ENCODE measurements at regions not wholly inside any gene's neighbourhood (a gene's known extent, or its start where the extent isn't known, plus 50 kb on each side); places are given as distances from the start of the nearest gene placed in this dataset.
"Not testable (repeated sequence)": the region's sequence is repeated elsewhere in the genome, so short reads cannot be mapped to it uniquely, and the experiment has no call there.

DNA sequence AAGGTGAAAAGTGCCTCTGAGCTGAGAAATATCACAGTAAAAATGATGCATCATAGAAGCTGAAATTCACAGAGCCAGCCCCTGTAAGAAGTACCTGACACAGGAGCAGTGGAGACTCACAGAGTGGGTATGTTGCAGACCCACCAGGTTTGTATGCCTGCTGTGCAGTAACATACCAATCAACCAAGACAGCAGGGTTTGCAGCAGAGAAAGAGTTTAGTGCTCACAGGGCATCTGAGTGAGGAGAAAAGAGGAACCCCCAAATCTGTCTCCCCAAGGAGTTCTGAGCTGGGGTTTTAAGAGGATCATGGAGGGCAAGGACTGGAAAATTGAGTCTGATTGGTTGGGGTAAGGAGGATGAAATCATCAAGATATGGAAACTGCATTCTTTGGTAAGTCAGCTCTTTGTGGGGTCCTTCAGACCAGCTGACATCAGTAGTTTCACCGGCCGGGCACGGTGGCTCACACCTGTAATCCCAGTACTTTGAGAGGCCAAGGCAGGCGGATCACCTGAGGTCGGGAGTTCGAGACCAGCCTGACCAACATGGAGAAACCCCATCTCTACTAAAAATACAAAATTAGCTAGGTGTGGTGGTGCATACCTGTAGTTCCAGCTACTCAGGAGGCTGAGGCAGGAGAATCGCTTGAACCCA, 83.5 kb upstream of the MRI1 start:
- intact Hi-C loops (cut with micrococcal nuclease); DNase-seq (ENCODE audit: low spot score); H3K4me1 Mint-ChIP-seq (ENCODE audit: low read depth); H3K4me3 Mint-ChIP-seq; H3K27ac Mint-ChIP-seq; H3K27me3 Mint-ChIP-seq (ENCODE audit: insufficient read depth); H3K36me3 Mint-ChIP-seq (ENCODE audit: low read depth): not testable (repeated sequence)
- H3K9me3 Mint-ChIP-seq, result peaks cover 15% of the 10 kb centered on the region

DNA sequence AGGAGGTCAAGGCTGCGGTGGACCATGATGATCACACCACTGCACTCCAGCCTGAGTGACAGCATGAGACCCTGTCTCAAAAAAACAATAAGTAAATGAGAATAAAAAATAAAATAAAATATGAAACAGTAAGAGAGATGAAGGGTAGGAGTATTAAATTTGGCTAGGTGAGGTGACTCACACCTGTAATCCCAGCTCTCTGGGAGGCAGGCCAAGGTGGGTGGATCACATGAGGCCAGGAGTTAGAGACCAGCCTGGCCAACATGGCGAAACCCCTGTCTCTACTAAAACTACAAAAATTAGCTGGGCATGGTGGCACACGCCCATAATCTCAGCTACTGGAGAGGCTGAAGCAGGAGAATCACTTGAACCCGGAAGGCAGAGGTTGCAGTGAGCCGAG, 87.4 kb upstream of the MRI1 start:
- intact Hi-C loops (cut with micrococcal nuclease); H3K27me3 Mint-ChIP-seq (ENCODE audit: insufficient read depth); H3K4me3 Mint-ChIP-seq; H3K27ac Mint-ChIP-seq; H3K36me3 Mint-ChIP-seq (ENCODE audit: low read depth); DNase-seq (ENCODE audit: low spot score); H3K4me1 Mint-ChIP-seq (ENCODE audit: low read depth): not testable (repeated sequence)
- peaks cover 31% of the 10 kb centered on the region for H3K9me3 Mint-ChIP-seq

DNA sequence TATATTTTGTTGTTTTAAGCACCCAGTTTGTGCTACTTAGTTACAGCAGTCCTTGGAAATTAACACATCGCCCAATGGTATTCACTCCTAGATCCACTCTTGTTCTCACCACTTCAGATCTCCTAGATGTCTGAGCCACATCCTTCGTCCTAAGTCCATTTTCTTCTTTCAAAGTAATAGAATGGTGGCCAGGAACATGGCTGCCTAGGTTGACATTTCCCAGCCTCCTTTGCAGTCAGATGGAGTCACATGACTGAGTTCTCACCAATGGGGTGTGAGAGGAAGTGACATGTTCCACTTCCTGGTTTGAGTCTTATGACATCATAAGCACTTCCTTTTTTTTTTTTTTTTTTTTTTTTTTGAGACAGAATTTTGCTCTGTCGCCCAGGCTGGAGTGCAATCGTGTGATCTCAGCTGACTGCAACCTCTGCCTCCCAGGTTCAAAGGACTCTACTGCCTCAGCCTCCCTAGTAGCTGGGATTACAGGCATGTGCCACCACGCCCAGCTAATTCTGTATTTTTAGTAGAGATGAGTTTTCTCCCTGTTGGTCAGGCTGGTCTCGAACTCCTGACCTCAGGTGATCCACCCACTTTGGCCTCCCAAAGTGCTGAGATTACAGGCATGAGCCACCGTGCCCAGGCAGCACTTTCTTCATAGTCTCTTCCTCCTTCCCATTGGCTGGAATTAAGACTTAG, 91.7 kb upstream of the MRI1 start:
- H3K36me3 Mint-ChIP-seq (ENCODE audit: low read depth); H3K27me3 Mint-ChIP-seq (ENCODE audit: insufficient read depth); H3K4me1 Mint-ChIP-seq (ENCODE audit: low read depth); H3K27ac Mint-ChIP-seq; H3K4me3 Mint-ChIP-seq; intact Hi-C loops (cut with micrococcal nuclease); DNase-seq (ENCODE audit: low spot score): not testable (repeated sequence)
- peaks cover 20% of the 10 kb centered on the region for H3K9me3 Mint-ChIP-seq

DNA sequence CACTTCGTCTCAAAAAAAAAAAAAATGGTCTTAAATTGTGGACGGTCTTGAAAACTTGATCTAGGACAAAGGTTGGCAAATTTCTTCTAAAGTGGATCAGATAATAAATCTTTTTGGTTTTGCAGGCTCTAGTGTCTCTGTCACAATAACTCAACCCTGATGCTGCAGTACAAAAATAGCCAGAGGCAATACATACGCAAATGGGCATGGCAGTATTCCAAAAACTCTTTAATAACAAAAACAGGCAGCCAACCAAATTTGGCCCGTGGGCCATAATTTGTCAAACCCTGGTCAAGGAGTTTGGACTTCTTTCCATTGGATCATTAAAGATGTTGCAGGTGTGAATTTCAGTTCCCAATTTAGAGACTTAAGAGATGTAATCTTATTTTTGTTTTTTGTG, 93.5 kb upstream of the MRI1 start:
- Mint-ChIP-seq H3K27me3 (ENCODE audit: insufficient read depth) (no peaks in the 10 kb centered on the region), H3K4me3 (no peak overlapping the region), H3K9me3 (peaks cover 17% of the 10 kb centered on the region), H3K36me3 (ENCODE audit: low read depth) (no peaks in the 10 kb centered on the region), H3K27ac (no peak overlapping the region), H3K4me1 (ENCODE audit: low read depth) (no peaks in the 10 kb centered on the region)
- DNase-seq (ENCODE audit: low spot score), result no peak
- intact Hi-C loops (cut with micrococcal nuclease), result no loop called here

DNA sequence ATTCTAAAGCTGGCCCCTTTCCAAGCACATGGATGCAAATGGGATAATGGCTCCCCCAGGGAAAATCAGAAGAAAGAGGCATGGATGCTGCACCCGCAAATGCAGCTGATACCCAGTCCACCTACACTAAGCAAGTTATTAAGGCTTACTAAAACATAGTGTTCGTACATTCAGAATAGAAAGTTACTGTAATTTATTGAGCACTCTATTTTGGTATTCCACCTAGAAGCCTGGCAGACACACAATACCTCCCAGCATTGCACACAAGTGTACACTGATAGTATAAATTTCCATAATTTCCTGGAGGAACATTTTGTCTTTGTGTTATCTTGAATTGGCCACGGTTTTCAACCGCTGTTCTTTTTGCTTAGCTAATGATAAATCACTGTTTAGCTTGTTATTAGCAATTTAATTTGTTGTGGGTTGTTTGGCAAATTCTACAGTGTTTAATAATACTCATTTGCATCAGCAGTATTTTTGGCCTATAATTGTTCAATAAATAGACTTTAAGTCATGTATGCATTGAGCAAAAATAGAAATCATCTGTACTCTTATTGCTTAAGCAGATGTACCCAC, 94.5 kb upstream of the MRI1 start:
- peaks cover 17% of the 10 kb centered on the region for H3K9me3 Mint-ChIP-seq

DNA sequence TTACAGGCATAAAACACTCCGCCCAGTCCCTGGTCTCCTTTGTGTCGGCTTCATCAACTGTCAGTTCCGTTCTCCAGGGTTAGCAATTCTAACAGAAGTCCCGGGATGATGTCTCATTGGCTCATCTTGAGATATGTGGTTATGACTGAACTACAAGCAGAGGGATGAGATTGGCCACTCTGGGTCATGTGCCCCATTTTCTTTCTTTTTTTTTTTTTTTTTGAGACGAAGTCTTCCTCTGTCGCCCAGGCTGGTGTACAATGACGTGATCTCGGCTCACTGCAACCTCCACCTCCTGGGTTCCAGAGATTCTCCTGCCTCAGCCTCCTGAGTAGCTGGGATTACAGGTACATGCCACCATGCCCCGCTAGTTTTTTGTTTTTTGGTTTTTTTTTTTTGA, 95.4 kb upstream of the MRI1 start:
- Mint-ChIP-seq H3K27me3 (ENCODE audit: insufficient read depth) (no peaks in the 10 kb centered on the region), H3K36me3 (ENCODE audit: low read depth) (no peaks in the 10 kb centered on the region), H3K27ac (no peak overlapping the region), H3K4me3 (no peak overlapping the region), H3K9me3 (peaks cover 13% of the 10 kb centered on the region), H3K4me1 (ENCODE audit: low read depth) (no peaks in the 10 kb centered on the region)
- no peak for DNase-seq (ENCODE audit: low spot score)
- intact Hi-C loops (cut with micrococcal nuclease), result no loop called here

More for the DNA sequence above, 94.5 kb upstream of the MRI1 start:
- no peaks in the 10 kb centered on the region for H3K27me3 Mint-ChIP-seq (ENCODE audit: insufficient read depth)
- no peaks in the 10 kb centered on the region for H3K4me1 Mint-ChIP-seq (ENCODE audit: low read depth)
- intact Hi-C loops (cut with micrococcal nuclease), result no loop called here
- H3K27ac Mint-ChIP-seq, result no peak overlapping the region
- H3K36me3 Mint-ChIP-seq (ENCODE audit: low read depth), result no peaks in the 10 kb centered on the region
- no peak for DNase-seq (ENCODE audit: low spot score)
- H3K4me3 Mint-ChIP-seq, result no peak overlapping the region

DNA sequence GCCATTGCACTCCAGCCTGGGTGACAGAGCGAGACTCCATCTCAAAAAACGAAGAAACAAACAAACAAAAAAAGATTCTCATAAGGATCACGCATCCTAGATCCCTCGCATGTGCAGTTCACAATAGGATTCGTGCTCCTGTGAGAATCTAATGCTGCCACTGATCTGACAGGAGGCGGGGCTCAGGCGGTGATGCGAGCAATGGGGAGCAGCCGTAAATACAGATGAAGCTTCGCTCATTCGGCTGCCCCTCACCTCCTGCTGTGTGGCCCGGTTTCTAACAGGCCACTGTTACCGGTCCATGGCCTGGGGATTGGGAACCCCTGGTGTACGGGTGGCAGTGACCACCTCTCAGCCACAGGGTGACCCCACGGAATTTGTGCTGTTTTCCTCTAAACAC, 98.2 kb upstream of the MRI1 start:
- DNase-seq (ENCODE audit: low spot score), result no peak
- Mint-ChIP-seq H3K4me1 (ENCODE audit: low read depth) (no peaks in the 10 kb centered on the region), H3K9me3 (no peaks in the 10 kb centered on the region), H3K27me3 (ENCODE audit: insufficient read depth) (no peaks in the 10 kb centered on the region), H3K36me3 (ENCODE audit: low read depth) (no peaks in the 10 kb centered on the region), H3K27ac (no peak overlapping the region), H3K4me3 (no peak overlapping the region)
- intact Hi-C loops (cut with micrococcal nuclease), result no loop called here

DNA sequence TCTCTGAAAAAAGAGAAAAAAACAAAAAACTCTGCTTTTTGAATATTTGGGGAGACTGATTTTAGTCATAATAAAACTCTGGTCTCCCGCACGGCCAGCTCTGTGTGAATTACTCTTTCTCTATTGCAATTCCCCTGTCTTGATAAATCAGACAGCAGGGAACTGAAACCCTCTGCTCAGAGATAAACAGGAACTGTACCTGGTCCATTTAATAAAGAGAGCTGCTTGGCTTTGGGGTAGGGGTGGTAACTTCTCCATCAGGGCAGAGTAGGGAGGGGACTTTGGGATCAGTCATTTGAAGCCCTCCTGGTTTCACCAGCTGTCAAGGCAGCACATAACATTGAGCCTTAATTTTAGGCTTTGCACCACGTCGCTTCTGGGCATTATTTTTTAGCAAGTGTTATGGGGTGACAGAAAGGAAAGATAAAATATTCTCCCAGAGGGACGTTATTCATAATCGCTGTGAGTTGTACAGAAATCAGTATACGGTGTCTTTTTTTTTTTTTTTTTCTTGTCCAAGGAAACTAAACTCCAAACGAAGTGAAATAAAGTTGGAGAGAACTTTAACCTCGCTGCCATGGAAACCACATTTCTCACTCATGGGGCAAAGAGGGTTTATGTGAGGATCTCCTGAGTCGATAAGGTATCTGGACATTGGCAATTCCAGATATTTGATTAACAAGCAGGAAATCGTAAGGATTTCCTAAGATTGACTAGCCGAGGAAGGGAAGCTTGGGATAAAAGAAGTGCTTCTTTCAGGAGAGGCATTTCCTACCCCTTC, 99.0 kb upstream of the MRI1 start:
- no peaks in the 10 kb centered on the region for H3K27me3 Mint-ChIP-seq (ENCODE audit: insufficient read depth)
- H3K4me3 Mint-ChIP-seq, result no peak overlapping the region
- intact Hi-C loops (cut with micrococcal nuclease), result no loop called here

DNA sequence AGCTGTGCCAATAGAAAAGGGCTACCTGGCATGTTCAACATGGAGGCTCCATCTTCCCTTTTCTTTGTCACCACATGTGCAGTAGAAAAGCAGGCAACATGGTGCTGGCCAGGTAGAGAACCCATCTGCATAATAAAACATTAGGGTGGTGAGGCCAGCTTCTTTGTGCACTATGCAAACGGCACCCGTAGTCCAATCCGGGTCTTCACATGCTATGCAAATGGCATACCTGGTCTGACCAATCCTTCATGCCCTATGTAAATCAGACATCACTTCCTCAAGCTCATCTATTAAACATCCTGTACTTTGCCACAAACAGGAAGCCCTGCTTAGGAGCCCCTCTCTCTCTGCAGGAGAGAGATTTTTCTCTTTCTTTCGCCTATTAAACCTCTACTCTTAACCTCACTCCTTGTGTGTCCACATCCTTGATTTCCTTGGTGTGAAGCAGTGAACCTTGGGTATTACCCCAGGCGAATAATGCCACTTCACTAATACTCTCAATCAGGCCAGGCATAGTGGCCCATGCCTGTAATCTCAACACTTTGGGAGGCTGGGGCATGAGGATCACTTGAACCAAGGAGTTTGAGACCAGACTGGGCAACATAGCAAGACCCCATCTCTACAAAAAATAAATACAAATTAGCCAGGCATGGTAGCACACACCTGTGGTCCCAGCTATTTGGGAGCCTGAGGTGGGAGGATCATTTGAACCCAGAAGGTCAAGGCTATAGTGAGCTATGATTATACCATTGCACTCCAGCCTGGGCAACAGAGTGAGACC, 111.3 kb upstream of the MRI1 start:
- intact Hi-C loops (cut with micrococcal nuclease), result no loop called here
- Mint-ChIP-seq H3K36me3 (ENCODE audit: low read depth) (no peaks in the 10 kb centered on the region), H3K4me3 (no peak overlapping the region), H3K27me3 (ENCODE audit: insufficient read depth) (no peaks in the 10 kb centered on the region), H3K4me1 (ENCODE audit: low read depth) (no peaks in the 10 kb centered on the region), H3K9me3 (peaks cover 14% of the 10 kb centered on the region), H3K27ac (no peak overlapping the region)
- no peak for DNase-seq (ENCODE audit: low spot score)

More for the DNA sequence above, 99.0 kb upstream of the MRI1 start:
- Mint-ChIP-seq H3K27ac (no peak overlapping the region), H3K9me3 (no peaks in the 10 kb centered on the region), H3K36me3 (ENCODE audit: low read depth) (no peaks in the 10 kb centered on the region), H3K4me1 (ENCODE audit: low read depth) (no peaks in the 10 kb centered on the region)
- DNase-seq (ENCODE audit: low spot score), result no peak

DNA sequence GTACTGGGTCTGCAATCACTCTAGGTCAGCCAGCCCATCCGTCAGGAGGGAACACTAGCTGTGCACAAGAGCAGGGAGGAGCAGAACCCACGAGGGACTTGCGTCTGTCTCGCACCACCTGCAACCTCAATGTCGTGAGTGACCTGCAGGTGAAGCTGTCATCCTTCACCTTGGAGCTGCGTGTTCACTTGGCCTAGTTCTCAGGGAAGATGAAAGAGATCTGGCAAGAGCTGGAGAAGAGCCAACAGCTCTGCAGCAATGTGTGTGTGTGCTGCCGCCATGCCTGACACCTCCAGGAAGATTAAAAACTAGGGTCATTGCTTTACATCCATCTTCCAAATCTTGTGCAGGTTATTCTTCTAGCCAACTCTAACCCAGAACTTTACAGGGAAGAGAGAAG, 117.6 kb upstream of the MRI1 start:
- Mint-ChIP-seq H3K27ac (no peak overlapping the region), H3K4me3 (no peak overlapping the region), H3K9me3 (peaks cover 4% of the 10 kb centered on the region), H3K36me3 (ENCODE audit: low read depth) (no peaks in the 10 kb centered on the region), H3K27me3 (ENCODE audit: insufficient read depth) (no peaks in the 10 kb centered on the region), H3K4me1 (ENCODE audit: low read depth) (no peaks in the 10 kb centered on the region)
- intact Hi-C loops (cut with micrococcal nuclease), result no loop called here
- DNase-seq (ENCODE audit: low spot score), result no peak

DNA sequence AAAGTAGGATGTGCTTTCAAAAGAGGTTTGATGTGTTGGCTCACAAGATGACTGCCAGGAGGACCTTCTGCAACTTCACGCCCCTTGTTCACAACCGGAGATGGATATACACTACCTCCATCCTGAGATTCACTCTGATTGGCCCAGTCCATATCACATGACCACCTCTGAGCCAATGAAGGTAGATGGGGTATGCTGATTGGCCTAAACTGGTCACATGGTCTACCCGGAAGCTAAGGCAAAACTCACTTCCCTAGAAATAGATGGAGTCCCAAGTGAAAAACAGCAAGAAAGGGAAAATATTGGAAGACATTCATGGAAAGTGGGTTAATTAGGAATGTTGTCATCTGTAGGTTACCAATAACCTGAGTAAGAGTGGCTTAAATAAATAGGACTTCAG, 119.7 kb upstream of the MRI1 start:
- no peak for DNase-seq (ENCODE audit: low spot score)
- no peak overlapping the region for H3K27ac Mint-ChIP-seq
- no peaks in the 10 kb centered on the region for H3K4me1 Mint-ChIP-seq (ENCODE audit: low read depth)
- no peaks in the 10 kb centered on the region for H3K36me3 Mint-ChIP-seq (ENCODE audit: low read depth)
- H3K4me3 Mint-ChIP-seq, result no peak overlapping the region
- H3K27me3 Mint-ChIP-seq (ENCODE audit: insufficient read depth), result no peaks in the 10 kb centered on the region
- H3K9me3 Mint-ChIP-seq, result peaks cover 4% of the 10 kb centered on the region
- intact Hi-C loops (cut with micrococcal nuclease), result no loop called here

DNA sequence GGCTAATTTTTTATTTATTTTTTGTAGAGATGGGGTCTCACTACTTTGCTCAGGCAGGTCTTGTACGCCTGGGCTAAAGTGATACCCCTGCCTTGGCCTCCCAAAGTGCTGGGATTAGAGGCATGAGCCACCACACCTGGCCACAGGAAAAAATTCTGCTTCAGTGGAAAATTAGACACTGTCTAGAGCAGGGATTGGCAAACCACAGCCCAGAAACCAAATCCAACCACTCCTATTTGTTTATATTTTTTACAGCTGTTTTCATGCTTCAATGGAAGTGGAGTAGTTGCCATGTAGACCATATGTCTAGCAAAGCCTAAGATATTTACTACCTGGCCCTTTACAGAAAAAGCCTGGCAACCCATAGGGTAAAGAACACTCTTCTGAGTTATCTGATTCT, 123.7 kb upstream of the MRI1 start:
- Mint-ChIP-seq H3K36me3 (ENCODE audit: low read depth) (no peaks in the 10 kb centered on the region), H3K4me1 (ENCODE audit: low read depth) (no peaks in the 10 kb centered on the region), H3K9me3 (peaks cover 8% of the 10 kb centered on the region), H3K27ac (no peak overlapping the region), H3K27me3 (ENCODE audit: insufficient read depth) (no peaks in the 10 kb centered on the region), H3K4me3 (no peak overlapping the region)
- no peak for DNase-seq (ENCODE audit: low spot score)
- intact Hi-C loops (cut with micrococcal nuclease), result no loop called here

Data from activated T-helper 1 cell treated with anti-CD3 and anti-CD28 coated beads, Interleukin-12 subunit alpha, Interleukin-12 subunit beta, Interleukin-2, Interleukin-4 antibody, amounts not matched to agents 30 ng/mL and 10 ng/mL and 1 ng/mL, durations not matched to agents 14 hours and 24 hours and 36 hours (primary cell).